GM18867 (cell line): ENCODE measurements at regions not wholly inside any gene's neighbourhood (a gene's known extent, or its start where the extent isn't known, plus 50 kb on each side); places are given as distances from the start of the nearest gene placed in this dataset.
"Not testable (repeated sequence)": the region's sequence is repeated elsewhere in the genome, so short reads cannot be mapped to it uniquely, and the experiment has no call there.

Experiments used
- ATAC-seq: cut with Tn5 transposase; IDR thresholded peaks from one replicate; pipeline ENCODE4 v1.9.1; 2021; ENCODE audit warnings: mild to moderate bottlenecking, moderate library complexity; ENCODE audit not compliant: unreplicated experiment

- no peak for ATAC-seq
These were observed 540.1 kb upstream of the ID2 start for GRCh38 chr2:8141780-8142179.

GRCh38 chr2:8142461-8142860 lies 539.4 kb upstream of the ID2 start:
- no peak for ATAC-seq

- no peak for ATAC-seq
These were observed 537.7 kb upstream of the ID2 start for GRCh38 chr2:8144131-8144631.

DNA sequence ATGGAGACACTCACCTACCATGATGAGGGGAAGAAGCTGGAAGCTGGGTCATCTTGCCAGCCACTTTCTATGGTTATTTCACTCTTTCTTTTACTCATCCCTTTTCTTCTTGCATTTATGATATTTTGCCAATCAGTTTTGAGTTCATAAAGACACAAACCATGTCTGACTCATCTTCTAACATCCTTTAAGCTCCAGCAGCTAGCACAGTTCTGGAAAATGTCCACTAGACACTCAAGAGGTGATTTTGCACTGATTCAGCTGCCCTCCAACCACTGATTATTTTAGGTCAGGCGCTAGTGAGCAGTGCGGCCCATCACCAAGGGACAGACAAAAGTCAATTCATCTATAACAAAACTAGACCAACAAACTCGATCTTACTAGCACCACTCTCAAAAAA lies 537.1 kb upstream of the ID2 start:
- ATAC-seq = no peak

- ATAC-seq = not testable (repeated sequence)
These were observed 536.5 kb upstream of the ID2 start for GRCh38 chr2:8145375-8145774.

- ATAC-seq = no peak
These were observed 535.5 kb upstream of the ID2 start for GRCh38 chr2:8146132-8147005.

DNA sequence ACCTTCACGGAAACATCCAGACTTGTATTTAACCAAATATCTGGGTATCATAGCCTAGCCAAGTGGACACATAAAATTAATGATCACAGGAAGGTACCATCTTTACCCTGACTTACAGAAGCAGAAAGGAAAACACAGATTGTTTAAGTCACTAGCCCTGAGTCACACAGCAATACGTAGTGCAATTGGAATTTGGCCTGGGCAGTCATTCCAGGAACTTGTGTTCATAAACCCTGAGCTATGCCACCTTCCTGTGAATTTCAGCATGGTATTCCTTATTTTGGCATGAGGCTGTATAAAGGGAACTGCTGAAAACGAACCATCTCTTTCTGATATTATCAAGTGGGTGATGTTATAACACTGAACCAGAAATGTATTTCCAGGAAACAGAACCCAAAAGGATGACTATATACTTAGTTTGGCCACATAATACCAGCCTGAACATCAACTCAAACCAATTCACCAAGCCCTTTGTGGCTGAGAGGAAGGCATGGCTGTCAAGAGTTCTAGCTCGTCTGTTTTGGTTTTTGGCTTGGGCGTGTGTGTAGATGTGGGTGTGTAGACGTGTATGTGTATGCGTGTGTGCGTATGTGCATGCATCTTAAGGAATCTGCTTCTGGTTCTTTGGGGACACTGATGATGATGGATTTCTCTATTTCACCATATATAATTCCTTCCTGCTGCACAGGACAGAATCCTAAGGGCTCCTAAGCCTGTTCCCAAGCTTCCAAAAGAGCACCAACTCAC lies 533.4 kb upstream of the ID2 start:
- no peak for ATAC-seq

GRCh38 chr2:8149007-8149405 lies 532.9 kb upstream of the ID2 start:
- ATAC-seq = no peak

GRCh38 chr2:8149985-8150539 lies 531.8 kb upstream of the ID2 start:
- no peak for ATAC-seq

DNA sequence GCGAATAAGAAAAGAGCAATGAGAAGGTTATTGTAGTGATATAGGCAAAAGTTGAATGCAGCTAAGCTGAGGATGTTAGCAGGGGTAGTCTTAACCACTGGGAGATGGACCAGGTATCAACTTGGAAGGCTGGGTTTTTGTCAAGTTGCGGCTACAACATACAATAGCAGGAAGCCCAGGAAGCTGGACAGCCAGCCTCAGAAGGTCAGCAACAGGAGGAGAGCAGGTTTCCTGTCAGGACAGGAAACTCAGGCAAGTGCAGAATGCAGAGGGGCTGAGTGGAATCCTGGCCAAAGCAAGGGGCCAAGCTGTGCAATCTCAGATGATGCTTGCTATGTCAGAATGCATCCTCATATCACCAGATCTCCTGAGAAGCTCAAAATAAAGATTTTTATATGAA lies 530.0 kb upstream of the ID2 start:
- no peak for ATAC-seq

- peak; percentile 98 for ATAC-seq
These were observed 529.2 kb upstream of the ID2 start for GRCh38 chr2:8152392-8153257.

DNA sequence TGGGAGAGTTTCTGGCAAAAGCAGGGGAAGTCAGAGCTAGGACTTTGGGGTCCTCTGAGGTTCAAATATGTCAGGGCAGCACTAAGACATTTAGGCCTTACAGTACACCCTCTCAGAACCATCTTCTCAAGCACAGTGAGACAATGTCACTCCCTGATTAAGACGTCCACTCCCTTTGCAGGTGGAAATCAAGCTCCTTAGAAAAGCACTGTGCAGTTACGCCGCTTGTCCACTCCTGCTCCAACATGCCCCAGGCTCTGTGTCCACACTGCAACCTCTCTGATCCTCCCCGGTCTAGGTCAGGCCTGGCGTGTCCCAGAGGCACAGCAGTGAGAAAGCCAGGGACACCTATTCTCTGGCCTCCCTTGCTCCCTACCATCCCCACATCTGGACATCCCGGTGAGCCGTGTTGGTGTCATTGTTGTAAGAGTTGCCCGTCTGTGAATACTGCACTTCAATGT lies 528.6 kb upstream of the ID2 start:
- no peak for ATAC-seq

- no peak for ATAC-seq
These were observed 527.6 kb upstream of the ID2 start for GRCh38 chr2:8154270-8154669.

DNA sequence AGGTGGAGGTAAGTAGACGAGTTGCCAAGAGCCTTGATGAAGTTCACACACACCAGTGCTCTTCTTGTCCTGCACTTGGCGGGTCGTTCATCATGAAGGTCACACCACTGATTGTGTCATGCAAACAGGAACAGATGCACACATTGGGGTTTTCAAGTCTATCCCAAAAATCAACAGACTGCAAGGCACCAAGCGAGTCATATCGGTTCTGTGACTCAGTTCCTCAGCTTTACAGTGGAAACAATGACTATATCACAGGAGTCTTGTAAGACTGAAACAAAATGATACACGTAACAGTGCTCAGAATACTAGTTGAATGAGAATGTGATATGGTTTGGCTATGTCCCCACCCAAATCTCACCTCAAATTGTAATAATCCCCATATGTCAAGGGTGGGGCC lies 526.9 kb upstream of the ID2 start:
- no peak for ATAC-seq

GRCh38 chr2:8157621-8158430 lies 524.0 kb upstream of the ID2 start:
- ATAC-seq = no peak

DNA sequence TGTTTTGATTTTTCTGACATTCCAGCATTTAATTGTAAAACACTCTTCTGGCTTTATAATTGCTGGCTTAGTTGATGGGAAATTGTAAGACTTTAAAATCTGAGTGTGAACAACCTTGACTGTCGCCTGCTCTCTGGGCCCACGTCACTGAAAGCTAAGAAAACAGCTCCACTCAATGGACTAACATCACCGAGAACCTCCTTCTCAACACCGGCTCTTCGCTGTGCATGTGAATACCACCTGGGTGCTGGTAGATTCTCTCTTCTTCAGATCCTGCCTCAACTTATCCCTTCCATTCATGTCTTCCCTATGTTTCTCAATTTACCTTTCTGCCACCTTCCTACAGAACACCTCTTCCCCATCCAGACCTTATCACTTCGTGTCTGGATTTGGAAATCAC lies 523.1 kb upstream of the ID2 start:
- ATAC-seq = no peak

DNA sequence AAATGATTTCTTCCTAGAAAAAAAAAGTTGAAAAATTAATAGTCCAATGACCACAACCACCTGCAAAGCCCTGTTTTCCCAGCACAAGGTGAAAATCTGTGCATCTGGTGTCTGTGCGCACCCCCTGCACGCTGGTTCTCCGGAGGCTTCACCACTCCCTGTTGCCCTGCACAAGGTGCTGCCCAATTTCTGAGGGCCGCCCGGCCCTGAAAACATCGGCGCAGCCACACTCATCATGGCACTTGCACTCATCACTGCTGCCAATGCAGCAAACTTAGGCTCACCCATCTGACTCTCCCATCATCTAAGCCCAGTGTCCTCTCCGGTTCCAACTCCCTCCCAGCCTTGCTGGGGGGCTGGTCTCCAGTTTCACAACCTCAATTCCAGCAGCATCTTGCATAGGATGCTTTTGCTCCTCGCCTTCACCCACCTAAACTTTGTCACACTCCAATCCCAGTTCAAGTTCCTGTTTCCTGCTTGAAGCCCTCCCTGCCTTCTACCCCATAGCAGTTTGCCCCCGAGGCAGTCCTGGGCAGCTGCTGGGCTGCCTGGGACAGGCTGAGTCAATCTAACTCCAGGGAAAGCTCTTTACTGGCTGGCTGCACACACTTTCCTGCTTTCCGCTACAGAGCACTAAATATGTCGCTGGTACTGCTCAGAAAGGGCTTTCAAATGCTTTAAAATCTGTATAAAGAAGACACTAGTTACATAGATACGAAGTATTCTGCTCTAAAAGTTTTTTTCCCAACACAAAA lies 522.5 kb upstream of the ID2 start:
- no peak for ATAC-seq

DNA sequence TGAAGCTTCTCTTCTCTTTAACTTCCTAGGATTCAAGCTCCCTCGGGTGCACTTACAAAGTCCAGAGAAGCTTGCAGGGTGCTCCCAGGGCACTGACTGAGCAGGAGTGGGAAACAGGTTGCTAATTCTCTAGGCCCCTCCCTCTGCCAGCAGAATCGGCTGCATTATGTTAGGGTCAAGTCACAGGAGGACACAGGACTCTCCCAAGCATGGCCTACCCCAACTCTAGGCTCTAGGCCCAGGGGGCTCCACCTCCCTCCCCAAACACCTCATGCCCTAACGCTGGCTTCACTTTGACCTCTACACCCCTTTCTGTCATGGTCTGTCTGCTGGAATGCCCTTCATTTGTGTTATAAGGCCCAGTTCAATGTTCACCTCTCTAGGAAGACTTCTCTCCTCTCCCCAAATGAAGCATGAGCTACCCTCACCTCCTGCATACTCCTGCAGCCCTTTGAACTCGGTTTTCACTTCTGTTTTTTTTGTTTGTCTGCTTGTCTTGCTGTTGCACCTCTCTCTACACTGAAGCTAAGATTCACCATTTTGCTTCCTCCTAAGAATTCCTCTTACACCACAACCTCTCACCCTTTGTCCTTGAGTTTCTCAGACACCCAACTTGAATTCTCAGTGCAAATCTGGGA lies 521.8 kb upstream of the ID2 start:
- no peak for ATAC-seq

DNA sequence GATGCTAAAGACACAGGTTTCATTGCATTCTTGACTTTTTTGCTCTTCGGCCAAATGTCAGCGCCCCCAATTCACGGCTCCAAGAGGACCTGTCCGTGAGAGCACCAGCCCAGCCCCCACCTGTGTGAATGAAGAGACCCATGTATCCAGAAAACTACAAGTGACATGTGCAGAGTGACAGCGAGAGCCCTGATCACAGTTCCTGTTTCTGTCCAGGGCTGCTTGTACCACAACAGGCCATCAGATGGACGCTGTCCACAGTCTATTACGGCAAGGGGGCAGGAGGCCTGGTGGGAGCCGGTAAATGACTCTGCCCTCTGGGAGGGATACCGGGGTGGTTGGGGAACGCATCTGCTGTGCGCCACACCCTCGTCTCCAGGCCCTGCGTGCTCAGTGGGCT lies 520.9 kb upstream of the ID2 start:
- no peak for ATAC-seq
